Stimulated activated CD8-positive, alpha-beta memory T cell treated with anti-CD3 and anti-CD28 coated beads, Interleukin-2, amount 100 ng/mL, for 48 hours (primary cell): ENCODE measurements at regions not wholly inside any gene's neighbourhood (a gene's known extent, or its start where the extent isn't known, plus 50 kb on each side); places are given as distances from the start of the nearest gene placed in this dataset.
"Not testable (repeated sequence)": the region's sequence is repeated elsewhere in the genome, so short reads cannot be mapped to it uniquely, and the experiment has no call there.

ENCODE experiments used
- DNase-seq, 2 donors: peaks; one replicate each; pipeline ENCODE4 v3.0.0-alpha.2; 2020; ENCODE audit warnings: low read depth in 2 of 2

GRCh38 chr4:189592890-189593289 is 347.8 kb upstream of the FRG1 start:
- no peak for DNase-seq

GRCh38 chr4:189597341-189597740 is 343.3 kb upstream of the FRG1 start:
- no peak for DNase-seq

- DNase-seq = no peak
These were observed 340.4 kb upstream of the FRG1 start for GRCh38 chr4:189600264-189600663.

- no peak for DNase-seq
These were observed 339.8 kb upstream of the FRG1 start for GRCh38 chr4:189600718-189601435.

GRCh38 chr4:189602827-189603226 is 337.8 kb upstream of the FRG1 start:
- not testable (repeated sequence) for DNase-seq

- not testable (repeated sequence) for DNase-seq
These were observed 330.1 kb upstream of the FRG1 start for GRCh38 chr4:189610571-189610970.

- DNase-seq = no peak
These were observed 327.5 kb upstream of the FRG1 start for GRCh38 chr4:189613207-189613606.

- no peak for DNase-seq
These were observed 325.4 kb upstream of the FRG1 start for GRCh38 chr4:189615217-189615663.

GRCh38 chr4:189617741-189618140 is 322.9 kb upstream of the FRG1 start:
- DNase-seq = not testable (repeated sequence)

GRCh38 chr4:189619441-189620250 is 321.0 kb upstream of the FRG1 start:
- DNase-seq = not testable (repeated sequence)

GRCh38 chr4:189622574-189622973 is 318.1 kb upstream of the FRG1 start:
- not testable (repeated sequence) for DNase-seq

- DNase-seq = not testable (repeated sequence)
These were observed 313.6 kb upstream of the FRG1 start for GRCh38 chr4:189627041-189627440.

- DNase-seq = not testable (repeated sequence)
These were observed 310.9 kb upstream of the FRG1 start for GRCh38 chr4:189629733-189630132.

GRCh38 chr4:189630913-189631567 is 309.6 kb upstream of the FRG1 start:
- DNase-seq = not testable (repeated sequence)

- not testable (repeated sequence) for DNase-seq
These were observed 309.1 kb upstream of the FRG1 start for GRCh38 chr4:189631568-189631916.

GRCh38 chr4:189650436-189650835 is 290.2 kb upstream of the FRG1 start:
- not testable (repeated sequence) for DNase-seq

- not testable (repeated sequence) for DNase-seq
These were observed 287.5 kb upstream of the FRG1 start for GRCh38 chr4:189653130-189653653.

GRCh38 chr4:189653983-189654382 is 286.7 kb upstream of the FRG1 start:
- not testable (repeated sequence) for DNase-seq

- DNase-seq = not testable (repeated sequence)
These were observed 286.3 kb upstream of the FRG1 start for GRCh38 chr4:189654396-189654795.

GRCh38 chr4:189655817-189656216 is 284.9 kb upstream of the FRG1 start:
- DNase-seq = not testable (repeated sequence)

GRCh38 chr4:189656641-189657040 is 284.0 kb upstream of the FRG1 start:
- no peak for DNase-seq

GRCh38 chr4:189658259-189658658 is 282.4 kb upstream of the FRG1 start:
- not testable (repeated sequence) for DNase-seq
